ENCODE measurements at regions not wholly inside any gene's neighbourhood (a gene's known extent, or its start where the extent isn't known, plus 50 kb on each side); places are given as distances from the start of the nearest gene placed in this dataset.

GRCh38 chr12:92079054-92079385, 66.6 kb downstream of the BTG1 start:
- TF ChIP-seq CTCF (IDR thresholded peaks at IDR 0.05; ENCODE audit: low read length) (no peak), EZH2 (optimal IDR thresholded peaks at IDR 0.05; ENCODE audit: low read depth, low read length) (no peak)
